ENCODE measurements at regions not wholly inside any gene's neighbourhood (a gene's known extent, or its start where the extent isn't known, plus 50 kb on each side); places are given as distances from the start of the nearest gene placed in this dataset.

GRCh38 chr4:32400870-32401269, 1680.7 kb downstream of the PCDH7 start:
- no peak for TF ChIP-seq FOXS1 (CRISPR knock-in tag; IDR thresholded peaks at IDR 0.05)
- no peak for TF ChIP-seq RAD21 (conservative IDR thresholded peaks at IDR 0.05 in 1 of 2, IDR thresholded peaks at IDR 0.05 in 1 of 2)
- TF ChIP-seq MAZ (IDR thresholded peaks at IDR 0.05; ENCODE audit: borderline replicate concordance, low read depth, low read length) = no peak
- TF ChIP-seq CEBPB (IDR thresholded peaks at IDR 0.05) = no peak
- TF ChIP-seq CTCF (IDR thresholded peaks at IDR 0.05) = no peak
- TF ChIP-seq FOSB (CRISPR knock-in tag; IDR thresholded peaks at IDR 0.05) = no peak
- TF ChIP-seq POLR2A (IDR thresholded peaks at IDR 0.05; ENCODE audit: low read length) = no peak
- TF ChIP-seq PHF8 (IDR thresholded peaks at IDR 0.05; ENCODE audit: borderline replicate concordance, low read depth) = no peak
- TF ChIP-seq KDM5A (IDR thresholded peaks at IDR 0.05) = no peak
- no peak for TF ChIP-seq PBX3 (IDR thresholded peaks at IDR 0.05)
- no peak for TF ChIP-seq CHD2 (IDR thresholded peaks at IDR 0.05; ENCODE audit: low read length, partially characterized antibody)
- TF ChIP-seq SMC3 (IDR thresholded peaks at IDR 0.05) = no peak
- no peak for TF ChIP-seq NR3C1 (IDR thresholded peaks at IDR 0.05)
- TF ChIP-seq RFX5 (IDR thresholded peaks at IDR 0.05) = no peak
